GM12801 (cell line): ENCODE measurements at regions not wholly inside any gene's neighbourhood (a gene's known extent, or its start where the extent isn't known, plus 50 kb on each side); places are given as distances from the start of the nearest gene placed in this dataset.

Source experiments
- CTCF ChIP-seq: IDR thresholded peaks from one replicate; pipeline ENCODE4 v1.5.1; 2011; ENCODE audit warnings: control low read depth; ENCODE audit not compliant: insufficient read length; ENCODE audit errors: extremely low read depth

GRCh38 chr12:107565551-107565950 lies 120.0 kb upstream of the PWP1 start:
- TF ChIP-seq CTCF = no peak

GRCh38 chr12:107567876-107568619 lies 117.6 kb upstream of the PWP1 start:
- no peak for TF ChIP-seq CTCF

- no peak for TF ChIP-seq CTCF
These were observed 116.9 kb upstream of the PWP1 start for GRCh38 chr12:107568718-107569117.

- no peak for TF ChIP-seq CTCF
These were observed 114.9 kb upstream of the PWP1 start for GRCh38 chr12:107570721-107571120.

GRCh38 chr12:107571492-107571891 lies 114.1 kb upstream of the PWP1 start:
- no peak for TF ChIP-seq CTCF

- TF ChIP-seq CTCF = no peak
These were observed 110.9 kb upstream of the PWP1 start for GRCh38 chr12:107574691-107575090.

GRCh38 chr12:107580750-107581618 lies 104.6 kb upstream of the PWP1 start:
- no peak for TF ChIP-seq CTCF
